ENCODE measurements at regions not wholly inside any gene's neighbourhood (a gene's known extent, or its start where the extent isn't known, plus 50 kb on each side); places are given as distances from the start of the nearest gene placed in this dataset.
"Not testable (repeated sequence)": the region's sequence is repeated elsewhere in the genome, so short reads cannot be mapped to it uniquely, and the experiment has no call there.

DNA sequence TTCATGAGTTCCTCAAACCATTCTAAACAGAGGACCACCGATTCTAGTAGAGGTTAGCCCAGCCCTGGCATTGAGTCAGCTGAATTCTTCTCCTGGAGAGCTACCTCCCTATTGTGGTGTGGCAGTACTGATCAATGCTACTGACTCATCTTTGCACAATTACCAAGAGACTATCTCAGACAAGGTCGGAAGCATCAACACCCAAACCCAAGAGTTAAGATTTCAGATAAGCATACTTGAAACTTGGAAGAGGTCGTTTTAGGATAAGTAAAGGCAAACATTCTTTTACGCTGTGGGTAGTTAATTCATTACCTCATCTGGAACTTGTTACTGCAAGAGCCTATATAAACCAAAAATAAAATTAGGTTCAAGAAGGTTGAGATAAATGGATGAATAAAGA, 154.6 kb upstream of the NRBF2 start:
- Histone ChIP-seq H3K4me3 (no peak overlapping the region), H3K27me3 (no peaks in the 10 kb centered on the region), H3K9me3 (no peaks in the 10 kb centered on the region), H3K27ac (no peak overlapping the region), H3K36me3 (no peaks in the 10 kb centered on the region), H3K4me1 (no peaks in the 10 kb centered on the region)
- 64 to 76% methylated on average over 4 of the region's 4 CpGs for WGBS, 2 donors
- no peak for DNase-seq
- intact Hi-C loops (cut with DNase I) = no loop called here
- TF ChIP-seq, protein P1, sequence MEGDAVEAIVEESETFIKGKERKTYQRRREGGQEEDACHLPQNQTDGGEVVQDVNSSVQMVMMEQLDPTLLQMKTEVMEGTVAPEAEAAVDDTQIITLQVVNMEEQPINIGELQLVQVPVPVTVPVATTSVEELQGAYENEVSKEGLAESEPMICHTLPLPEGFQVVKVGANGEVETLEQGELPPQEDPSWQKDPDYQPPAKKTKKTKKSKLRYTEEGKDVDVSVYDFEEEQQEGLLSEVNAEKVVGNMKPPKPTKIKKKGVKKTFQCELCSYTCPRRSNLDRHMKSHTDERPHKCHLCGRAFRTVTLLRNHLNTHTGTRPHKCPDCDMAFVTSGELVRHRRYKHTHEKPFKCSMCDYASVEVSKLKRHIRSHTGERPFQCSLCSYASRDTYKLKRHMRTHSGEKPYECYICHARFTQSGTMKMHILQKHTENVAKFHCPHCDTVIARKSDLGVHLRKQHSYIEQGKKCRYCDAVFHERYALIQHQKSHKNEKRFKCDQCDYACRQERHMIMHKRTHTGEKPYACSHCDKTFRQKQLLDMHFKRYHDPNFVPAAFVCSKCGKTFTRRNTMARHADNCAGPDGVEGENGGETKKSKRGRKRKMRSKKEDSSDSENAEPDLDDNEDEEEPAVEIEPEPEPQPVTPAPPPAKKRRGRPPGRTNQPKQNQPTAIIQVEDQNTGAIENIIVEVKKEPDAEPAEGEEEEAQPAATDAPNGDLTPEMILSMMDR (IDR thresholded peaks at IDR 0.05) = no peak
- TF ChIP-seq POLR2A (IDR thresholded peaks at IDR 0.05) = no peak

DNA sequence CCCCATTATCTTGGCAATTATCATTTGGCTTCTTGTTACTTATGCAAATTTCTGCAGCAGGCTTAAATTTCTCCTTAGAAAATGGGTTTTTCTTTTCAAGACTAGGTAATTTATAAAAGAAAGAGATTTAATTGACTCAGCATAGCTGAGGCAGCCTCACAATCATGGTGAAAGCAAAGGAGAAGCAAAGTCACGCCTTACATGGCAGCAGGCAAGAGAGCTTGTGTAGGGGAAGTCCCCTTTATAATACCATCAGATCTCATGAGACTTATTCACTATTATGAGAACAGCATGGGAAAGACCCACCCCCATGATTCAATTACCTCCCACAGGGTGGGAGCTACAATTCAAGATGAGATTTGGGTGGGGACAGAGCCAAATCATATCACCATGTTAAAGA, 158.3 kb upstream of the NRBF2 start:
- H3K36me3 ChIP-seq; H3K4me3 ChIP-seq; DNase-seq; H3K27me3 ChIP-seq; H3K27ac ChIP-seq; intact Hi-C loops (cut with DNase I); H3K4me1 ChIP-seq; H3K9me3 ChIP-seq: not testable (repeated sequence)
- WGBS, 2 donors = 40 to 63% methylated on average over 1 of the region's 1 CpG

DNA sequence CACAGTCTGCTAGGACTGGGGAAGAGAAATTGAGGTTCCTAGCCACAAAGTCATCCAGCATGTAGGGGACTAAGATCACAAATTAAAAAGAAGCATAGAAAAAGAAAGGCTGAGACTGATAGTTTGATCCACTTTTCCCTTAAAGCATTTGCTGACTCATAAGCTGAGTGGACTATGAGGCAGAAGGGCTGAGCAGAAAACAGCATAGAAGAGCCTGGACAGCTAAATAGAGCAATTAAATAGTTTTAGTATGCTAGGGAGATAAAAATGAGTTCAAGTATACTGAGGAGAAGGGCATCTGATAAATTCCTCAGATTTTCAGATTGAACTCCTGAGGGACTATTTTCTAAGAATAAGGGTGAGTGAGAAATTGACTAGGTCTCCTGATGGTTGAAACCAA, 155.9 kb upstream of the EGR2 start:
- no peak overlapping the region for H3K27ac ChIP-seq
- H3K9me3 ChIP-seq = no peaks in the 10 kb centered on the region
- no peak overlapping the region for H3K4me3 ChIP-seq
- TF ChIP-seq, protein P1 (IDR thresholded peaks at IDR 0.05) = no peak
- TF ChIP-seq POLR2A (IDR thresholded peaks at IDR 0.05) = no peak
- no peak for DNase-seq
- no peaks in the 10 kb centered on the region for H3K27me3 ChIP-seq
- no peaks in the 10 kb centered on the region for H3K4me1 ChIP-seq
- intact Hi-C loops (cut with DNase I) = no loop called here
- H3K36me3 ChIP-seq = no peaks in the 10 kb centered on the region

DNA sequence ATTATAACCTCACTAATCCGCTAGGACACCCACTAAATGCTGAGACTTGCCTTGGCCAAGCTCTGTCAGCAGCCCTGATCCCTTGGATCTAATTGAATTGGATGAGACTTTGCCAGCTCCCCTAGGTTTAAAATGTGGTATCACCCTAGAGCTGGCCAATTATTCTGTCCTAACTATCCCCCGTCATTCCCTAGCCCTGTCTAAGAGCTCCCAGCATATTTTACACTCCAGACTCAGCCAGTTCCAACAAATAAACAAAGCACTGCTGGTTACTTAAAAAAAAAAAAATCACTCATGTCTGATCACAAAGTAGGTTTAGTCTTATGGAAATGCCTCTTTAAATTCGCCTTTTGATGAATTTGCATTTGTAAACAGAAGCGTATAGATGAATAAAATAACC, 147.9 kb upstream of the EGR2 start:
- H3K4me1 ChIP-seq = no peaks in the 10 kb centered on the region
- H3K27ac ChIP-seq = no peak overlapping the region
- intact Hi-C loops (cut with DNase I) = no loop called here
- 56 to 72% methylated on average over 4 of the region's 4 CpGs for WGBS, 2 donors
- DNase-seq = no peak
- TF ChIP-seq POLR2A (IDR thresholded peaks at IDR 0.05) = no peak
- TF ChIP-seq, protein P1 (IDR thresholded peaks at IDR 0.05) = no peak
- no peaks in the 10 kb centered on the region for H3K27me3 ChIP-seq
- H3K36me3 ChIP-seq = no peaks in the 10 kb centered on the region
- no peaks in the 10 kb centered on the region for H3K9me3 ChIP-seq
- H3K4me3 ChIP-seq = no peak overlapping the region

DNA sequence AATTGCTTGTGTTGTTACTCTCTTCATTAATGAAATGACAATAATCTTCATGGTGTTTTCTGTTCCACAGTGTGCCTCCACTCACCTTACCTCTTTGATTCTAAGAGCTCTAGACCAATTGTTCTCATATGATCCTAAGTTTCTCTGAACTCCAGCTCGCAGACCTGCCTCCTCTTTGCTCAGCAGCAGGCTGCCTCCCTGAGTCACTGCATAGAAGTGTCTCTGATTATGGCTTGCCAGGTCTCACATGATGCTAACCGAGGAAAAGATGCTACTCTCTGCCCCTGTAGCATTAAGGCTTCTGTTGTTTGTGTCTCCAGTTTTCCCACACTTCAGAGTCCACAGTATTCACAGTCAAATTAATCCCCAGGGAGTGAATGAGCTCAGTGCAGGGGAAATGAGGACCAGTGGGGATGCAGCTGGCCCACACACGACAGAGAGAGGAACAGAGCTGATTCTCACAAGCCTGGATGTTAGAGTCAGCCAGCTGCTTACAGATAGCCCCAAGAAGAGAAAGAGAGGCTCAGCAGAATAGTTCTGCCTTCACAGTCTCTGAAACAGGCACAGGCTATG, 145.9 kb upstream of the EGR2 start:
- Histone ChIP-seq H3K27me3 (no peaks in the 10 kb centered on the region), H3K27ac (no peak overlapping the region), H3K36me3 (no peaks in the 10 kb centered on the region), H3K9me3 (no peaks in the 10 kb centered on the region), H3K4me1 (no peaks in the 10 kb centered on the region), H3K4me3 (no peak overlapping the region)
- intact Hi-C loops (cut with DNase I) = no loop called here
- 37 to 52% methylated on average over 3 of the region's 3 CpGs for WGBS, 2 donors
- TF ChIP-seq, protein P1 (IDR thresholded peaks at IDR 0.05) = no peak
- no peak for TF ChIP-seq POLR2A (IDR thresholded peaks at IDR 0.05)
- no peak for DNase-seq

DNA sequence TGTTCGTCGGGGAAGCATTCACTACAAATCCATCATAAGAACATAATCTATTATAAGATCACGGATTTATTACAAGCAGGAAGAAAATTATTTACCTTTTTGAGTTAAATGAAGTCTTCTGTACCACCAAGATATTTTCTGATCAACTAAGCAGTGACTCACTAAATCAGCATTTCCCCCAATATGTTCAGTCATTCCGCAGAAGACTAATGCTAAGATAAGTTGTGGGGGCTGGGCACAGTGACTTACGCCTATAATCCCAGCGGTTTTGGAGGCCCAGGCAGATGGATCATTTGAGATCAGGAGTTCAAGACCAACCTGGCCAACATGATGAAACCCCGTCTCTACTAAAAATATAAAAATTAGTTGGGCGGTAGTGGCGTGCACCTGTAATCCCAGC, 144.2 kb upstream of the EGR2 start:
- TF ChIP-seq, protein P1 (IDR thresholded peaks at IDR 0.05) = no peak
- TF ChIP-seq POLR2A (IDR thresholded peaks at IDR 0.05) = no peak
- WGBS, 2 donors = 88 to 93% methylated on average over 9 of the region's 9 CpGs
- H3K36me3 ChIP-seq = no peaks in the 10 kb centered on the region
- DNase-seq = no peak
- H3K4me1 ChIP-seq = no peaks in the 10 kb centered on the region
- no peak overlapping the region for H3K27ac ChIP-seq
- no peak overlapping the region for H3K4me3 ChIP-seq
- no peaks in the 10 kb centered on the region for H3K27me3 ChIP-seq
- H3K9me3 ChIP-seq = no peaks in the 10 kb centered on the region
- intact Hi-C loops (cut with DNase I) = no loop called here

All from esophagus squamous epithelium (tissue), 5 donors.